ENCODE measurements at regions not wholly inside any gene's neighbourhood (a gene's known extent, or its start where the extent isn't known, plus 50 kb on each side); places are given as distances from the start of the nearest gene placed in this dataset.

DNA sequence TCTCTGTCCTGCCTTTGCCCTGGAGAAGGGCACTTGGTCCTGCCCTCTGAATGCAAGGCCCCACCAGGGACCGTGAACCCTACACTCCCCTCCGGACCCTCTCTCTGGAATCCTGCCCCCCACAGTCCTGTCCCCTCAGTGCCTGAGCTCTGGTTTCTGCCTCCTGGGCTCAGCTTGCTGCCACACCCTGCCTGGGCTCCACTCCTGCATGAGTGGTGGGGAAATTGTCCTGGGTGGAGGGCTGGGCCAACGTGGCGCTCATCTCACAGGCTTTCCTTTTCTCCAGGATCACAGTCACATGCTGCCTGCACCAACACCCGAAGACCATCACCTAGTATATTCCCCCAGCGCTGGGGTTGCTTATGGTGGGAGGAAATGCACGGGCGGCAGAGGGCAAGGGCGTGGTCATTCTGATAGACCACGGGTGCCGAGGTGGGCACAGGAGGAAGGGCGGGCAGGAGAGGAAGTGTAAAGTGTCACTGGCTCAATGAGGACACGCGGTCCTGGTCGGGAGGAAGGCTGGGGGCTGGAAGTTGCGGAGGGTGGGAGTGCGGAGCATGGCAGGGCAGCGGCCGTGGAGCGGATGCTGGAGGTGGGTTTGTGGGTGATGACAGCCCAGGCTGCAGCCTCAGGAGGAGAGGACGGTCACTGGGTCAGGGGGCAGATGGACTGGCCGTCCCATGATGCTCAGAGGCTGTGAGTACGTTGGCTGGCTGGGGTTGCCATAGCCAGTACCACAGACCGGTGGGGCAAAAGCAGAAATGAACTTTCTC, 99.5 kb downstream of the KIF26A start:
- BruUV-seq (replicated peaks) = no TSS peak
- Histone ChIP-seq H3K4me1 (replicated peaks in 1 of 2; ENCODE audit: control insufficient read depth in 2 of 2, insufficient read depth in 2 of 2, low read length in 2 of 2) (no peaks in the 10 kb centered on the region), H3K9ac (ENCODE audit: insufficient read depth in 1 of 2, low read depth in 2 of 2, low read length in 2 of 2) (no peak overlapping the region), H3K79me2 (ENCODE audit: control insufficient read depth, insufficient read depth, low read length) (no peaks in the 10 kb centered on the region), H2AFZ (ENCODE audit: low read depth, low read length) (no peak overlapping the region), H3K4me3 (no peak overlapping the region), H4K20me1 (replicated peaks; ENCODE audit: control insufficient read depth, insufficient read depth, low read length) (no peaks in the 10 kb centered on the region), H3K36me3 (ENCODE audit: control insufficient read depth, insufficient read depth, low read length) (no peaks in the 10 kb centered on the region), H3K9me1 (ENCODE audit: control insufficient read depth, insufficient read depth, low read length) (no peaks in the 10 kb centered on the region), H3K27me3 (ENCODE audit: control insufficient read depth in 2 of 2, insufficient read depth in 2 of 2, low read length in 2 of 2) (no peaks in the 10 kb centered on the region), H3K4me2 (ENCODE audit: insufficient read depth, low read length) (no peak overlapping the region), H3K27ac (ENCODE audit: extremely low read depth, low read depth, low read length) (no peak overlapping the region), H3K9me3 (replicated peaks; ENCODE audit: control insufficient read depth, insufficient read depth, low read depth, low read length) (no peaks in the 10 kb centered on the region)
- 1% methylated on average over 17 of the region's 24 CpGs for WGBS (ENCODE audit: insufficient coverage, low coverage, missing lambda C conversion rate)
- POLR2A ChIA-PET = no interaction called here
- ATAC-seq = no peak
- no peak for FAIRE-seq
- DNase-seq (ENCODE audit: extremely low read depth in 1 of 4, low spot score in 3 of 4) = no peak
- intact Hi-C loops (cut with micrococcal nuclease) = no loop called here
- TF ChIP-seq LARP7 (IDR thresholded peaks at IDR 0.05) (no peak), PCBP1 (IDR thresholded peaks at IDR 0.05; ENCODE audit: low read depth, low read length, poor library complexity, severe bottlenecking) (no peak), ZNF699 (CRISPR knock-in tag; IDR thresholded peaks at IDR 0.05; ENCODE audit: insufficient replicate concordance) (no peak), COPS2 (conservative IDR thresholded peaks at IDR 0.05) (no peak), ZNF121 (CRISPR knock-in tag; conservative IDR thresholded peaks at IDR 0.05) (no peak), RBM14 (IDR thresholded peaks at IDR 0.05; ENCODE audit: borderline replicate concordance, insufficient read depth, low read depth, low read length) (no peak), CCAR2 (IDR thresholded peaks at IDR 0.05; ENCODE audit: low read depth, low read length) (no peak)
- TF ChIP-seq, protein P1, sequence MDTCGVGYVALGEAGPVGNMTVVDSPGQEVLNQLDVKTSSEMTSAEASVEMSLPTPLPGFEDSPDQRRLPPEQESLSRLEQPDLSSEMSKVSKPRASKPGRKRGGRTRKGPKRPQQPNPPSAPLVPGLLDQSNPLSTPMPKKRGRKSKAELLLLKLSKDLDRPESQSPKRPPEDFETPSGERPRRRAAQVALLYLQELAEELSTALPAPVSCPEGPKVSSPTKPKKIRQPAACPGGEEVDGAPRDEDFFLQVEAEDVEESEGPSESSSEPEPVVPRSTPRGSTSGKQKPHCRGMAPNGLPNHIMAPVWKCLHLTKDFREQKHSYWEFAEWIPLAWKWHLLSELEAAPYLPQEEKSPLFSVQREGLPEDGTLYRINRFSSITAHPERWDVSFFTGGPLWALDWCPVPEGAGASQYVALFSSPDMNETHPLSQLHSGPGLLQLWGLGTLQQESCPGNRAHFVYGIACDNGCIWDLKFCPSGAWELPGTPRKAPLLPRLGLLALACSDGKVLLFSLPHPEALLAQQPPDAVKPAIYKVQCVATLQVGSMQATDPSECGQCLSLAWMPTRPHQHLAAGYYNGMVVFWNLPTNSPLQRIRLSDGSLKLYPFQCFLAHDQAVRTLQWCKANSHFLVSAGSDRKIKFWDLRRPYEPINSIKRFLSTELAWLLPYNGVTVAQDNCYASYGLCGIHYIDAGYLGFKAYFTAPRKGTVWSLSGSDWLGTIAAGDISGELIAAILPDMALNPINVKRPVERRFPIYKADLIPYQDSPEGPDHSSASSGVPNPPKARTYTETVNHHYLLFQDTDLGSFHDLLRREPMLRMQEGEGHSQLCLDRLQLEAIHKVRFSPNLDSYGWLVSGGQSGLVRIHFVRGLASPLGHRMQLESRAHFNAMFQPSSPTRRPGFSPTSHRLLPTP (IDR thresholded peaks at IDR 0.05; ENCODE audit: borderline replicate concordance, extremely low read depth, insufficient read length) = no peak
- TF ChIP-seq, protein P2, sequence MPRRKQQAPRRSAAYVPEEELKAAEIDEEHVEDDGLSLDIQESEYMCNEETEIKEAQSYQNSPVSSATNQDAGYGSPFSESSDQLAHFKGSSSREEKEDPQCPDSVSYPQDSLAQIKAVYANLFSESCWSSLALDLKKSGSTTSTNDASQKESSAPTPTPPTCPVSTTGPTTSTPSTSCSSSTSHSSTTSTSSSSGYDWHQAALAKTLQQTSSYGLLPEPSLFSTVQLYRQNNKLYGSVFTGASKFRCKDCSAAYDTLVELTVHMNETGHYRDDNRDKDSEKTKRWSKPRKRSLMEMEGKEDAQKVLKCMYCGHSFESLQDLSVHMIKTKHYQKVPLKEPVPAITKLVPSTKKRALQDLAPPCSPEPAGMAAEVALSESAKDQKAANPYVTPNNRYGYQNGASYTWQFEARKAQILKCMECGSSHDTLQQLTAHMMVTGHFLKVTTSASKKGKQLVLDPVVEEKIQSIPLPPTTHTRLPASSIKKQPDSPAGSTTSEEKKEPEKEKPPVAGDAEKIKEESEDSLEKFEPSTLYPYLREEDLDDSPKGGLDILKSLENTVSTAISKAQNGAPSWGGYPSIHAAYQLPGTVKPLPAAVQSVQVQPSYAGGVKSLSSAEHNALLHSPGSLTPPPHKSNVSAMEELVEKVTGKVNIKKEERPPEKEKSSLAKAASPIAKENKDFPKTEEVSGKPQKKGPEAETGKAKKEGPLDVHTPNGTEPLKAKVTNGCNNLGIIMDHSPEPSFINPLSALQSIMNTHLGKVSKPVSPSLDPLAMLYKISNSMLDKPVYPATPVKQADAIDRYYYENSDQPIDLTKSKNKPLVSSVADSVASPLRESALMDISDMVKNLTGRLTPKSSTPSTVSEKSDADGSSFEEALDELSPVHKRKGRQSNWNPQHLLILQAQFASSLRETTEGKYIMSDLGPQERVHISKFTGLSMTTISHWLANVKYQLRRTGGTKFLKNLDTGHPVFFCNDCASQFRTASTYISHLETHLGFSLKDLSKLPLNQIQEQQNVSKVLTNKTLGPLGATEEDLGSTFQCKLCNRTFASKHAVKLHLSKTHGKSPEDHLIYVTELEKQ (CRISPR knock-in tag; IDR thresholded peaks at IDR 0.05) = no peak
- in situ Hi-C loops (cut with MboI) = no loop called here
- CTCF ChIA-PET (ENCODE audit: low intra/inter-chr PET ratio) = no interaction called here

Measured in K562 (cell line).